HEK293 (cell line): ENCODE measurements at regions not wholly inside any gene's neighbourhood (a gene's known extent, or its start where the extent isn't known, plus 50 kb on each side); places are given as distances from the start of the nearest gene placed in this dataset.

Experiments
- CTCF ChIA-PET: fragments of 350-600 bp; formaldehyde crosslinking; extraction: SDS; loops from one replicate; lab custom pipeline; 2021; ENCODE audit warnings: antibody characterized with exemption; lab: Yijun Ruan, JAX
- POLR2A ChIA-PET: fragments of 300-600 bp; formaldehyde crosslinking; extraction: SDS; loops from one replicate; lab custom pipeline; 2020; ENCODE audit warnings: antibody characterized with exemption, inconsistent platforms; lab: Yijun Ruan, JAX
- H3K27ac ChIP-seq: fragments of 200-500 bp; sonication (Bioruptor generic); 2 replicates; pipeline ENCODE4 v1.5.1; 2014; ENCODE audit warnings: low read depth, low read length, control low read depth, inconsistent platforms; ENCODE audit errors: extremely low read depth
- H3K36me3 ChIP-seq, 2 experiments: fragments of 200-500 bp in 1 of 2; sonication (Bioruptor generic) in 1 of 2; 1 replicate in 1 of 2; 2 replicates in 1 of 2; pipeline ENCODE4 v1.5.1; 2014 to 2017; ENCODE audit warnings: inconsistent platforms in 2 of 2, low read length in 2 of 2; ENCODE audit not compliant: control insufficient read depth in 2 of 2, insufficient read depth in 1 of 2
- H3K4me1 ChIP-seq: fragments of 200-500 bp; sonication (Bioruptor generic); 2 replicates; pipeline ENCODE4 v1.5.1; 2014; ENCODE audit warnings: mild to moderate bottlenecking, low read length, inconsistent platforms; ENCODE audit not compliant: control insufficient read depth, insufficient read depth
- H3K4me3 ChIP-seq: 2 replicates; pipeline ENCODE4 v1.5.1; 2011; ENCODE audit warnings: low read depth, mild to moderate bottlenecking, control low read depth, low read length, moderate library complexity
- H3K9me3 ChIP-seq: fragments of 200-500 bp; sonication (Bioruptor generic); 2 replicates; pipeline ENCODE4 v1.5.1; 2014; ENCODE audit warnings: low read depth, low read length, inconsistent platforms; ENCODE audit not compliant: control insufficient read depth, insufficient read depth
- BCL11A ChIP-seq: fragments of 450-650 bp; formaldehyde crosslinking; IDR thresholded peaks from 2 replicates; pipeline ENCODE4 v1.5.1; 2016; ENCODE audit warnings: low read depth, missing biosample characterization, missing genetic modification characterization
- BCL6B ChIP-seq: fragments of 450-650 bp; formaldehyde crosslinking; IDR thresholded peaks from 2 replicates; pipeline ENCODE4 v1.5.1; 2017; ENCODE audit warnings: missing biosample characterization, missing genetic modification characterization
- GLI4 ChIP-seq: fragments of 450-650 bp; formaldehyde crosslinking; IDR thresholded peaks from 2 replicates; pipeline ENCODE4 v1.5.1; 2016; ENCODE audit warnings: missing biosample characterization, missing genetic modification characterization
- HOXA7 ChIP-seq: sonication (generic); formaldehyde crosslinking; IDR thresholded peaks from 2 replicates; pipeline ENCODE4 v1.8.1; 2022; ENCODE audit warnings: missing genetic modification reagents, borderline replicate concordance
- HOXC10 ChIP-seq: sonication (generic); formaldehyde crosslinking; IDR thresholded peaks from 2 replicates; pipeline ENCODE4 v1.8.1; 2023; ENCODE audit warnings: mild to moderate bottlenecking, missing genetic modification reagents
- MYNN ChIP-seq: fragments of 450-650 bp; formaldehyde crosslinking; IDR thresholded peaks from 2 replicates; pipeline ENCODE4 v1.5.1; 2016; ENCODE audit warnings: missing biosample characterization, missing genetic modification characterization, borderline replicate concordance
- SCRT1 ChIP-seq: fragments of 450-650 bp; formaldehyde crosslinking; IDR thresholded peaks from 2 replicates; pipeline ENCODE4 v1.5.1; 2016; ENCODE audit warnings: missing biosample characterization, missing genetic modification characterization, borderline replicate concordance
- SP2 ChIP-seq: fragments of 450-650 bp; formaldehyde crosslinking; IDR thresholded peaks from 2 replicates; pipeline ENCODE4 v1.5.1; 2016; ENCODE audit warnings: missing biosample characterization, missing genetic modification characterization
- ZEB2 ChIP-seq: fragments of 450-650 bp; formaldehyde crosslinking; IDR thresholded peaks from 2 replicates; pipeline ENCODE4 v1.5.1; 2016; ENCODE audit warnings: missing biosample characterization, missing genetic modification characterization
- ZFP3 ChIP-seq: fragments of 450-650 bp; formaldehyde crosslinking; IDR thresholded peaks from 2 replicates; pipeline ENCODE4 v1.5.1; 2016; ENCODE audit warnings: low read depth, missing biosample characterization, missing genetic modification characterization
- ZFP69B ChIP-seq: fragments of 450-650 bp; formaldehyde crosslinking; IDR thresholded peaks from 2 replicates; pipeline ENCODE4 v1.5.1; 2016; ENCODE audit warnings: missing biosample characterization, missing genetic modification characterization
- ZNF133 ChIP-seq: fragments of 450-650 bp; formaldehyde crosslinking; IDR thresholded peaks from 2 replicates; pipeline ENCODE4 v1.5.1; 2016; ENCODE audit warnings: missing biosample characterization, missing genetic modification characterization
- ZNF146 ChIP-seq: fragments of 450-650 bp; formaldehyde crosslinking; IDR thresholded peaks from 2 replicates; pipeline ENCODE4 v1.5.1; 2016; ENCODE audit warnings: missing biosample characterization, missing genetic modification characterization
- ZNF184 ChIP-seq: fragments of 450-650 bp; IDR thresholded peaks from 2 replicates; pipeline ENCODE4 v1.5.1; 2018; ENCODE audit warnings: missing biosample characterization, mild to moderate bottlenecking, missing genetic modification characterization
- ZNF223 ChIP-seq: fragments of 450-650 bp; formaldehyde crosslinking; IDR thresholded peaks from 2 replicates; pipeline ENCODE4 v1.5.1; 2016; ENCODE audit warnings: missing biosample characterization, missing genetic modification characterization
- ZNF302 ChIP-seq: fragments of 450-650 bp; formaldehyde crosslinking; IDR thresholded peaks from 2 replicates; pipeline ENCODE4 v1.5.1; 2016; ENCODE audit warnings: missing biosample characterization, missing genetic modification characterization, low read depth
- ZNF335 ChIP-seq: fragments of 450-650 bp; formaldehyde crosslinking; conservative IDR thresholded peaks from 2 replicates; pipeline ENCODE4 v1.5.1; 2016; ENCODE audit warnings: missing biosample characterization, missing genetic modification characterization
- ZNF341 ChIP-seq: fragments of 450-650 bp; formaldehyde crosslinking; IDR thresholded peaks from 2 replicates; pipeline ENCODE4; 2016; ENCODE audit warnings: low read depth, missing biosample characterization, missing genetic modification characterization
- ZNF350 ChIP-seq: fragments of 450-650 bp; formaldehyde crosslinking; IDR thresholded peaks from 2 replicates; pipeline ENCODE4 v1.5.0; 2017; ENCODE audit warnings: missing biosample characterization, mild to moderate bottlenecking, missing genetic modification characterization
- ZNF354C ChIP-seq: fragments of 450-650 bp; formaldehyde crosslinking; IDR thresholded peaks from 2 replicates; pipeline ENCODE4 v1.5.1; 2016; ENCODE audit warnings: missing biosample characterization, missing genetic modification characterization, low read depth, borderline replicate concordance
- ZNF433 ChIP-seq: fragments of 450-650 bp; formaldehyde crosslinking; IDR thresholded peaks from 2 replicates; pipeline ENCODE4 v1.5.1; 2016; ENCODE audit warnings: missing biosample characterization, missing genetic modification characterization, low read depth
- ZNF555 ChIP-seq: fragments of 450-650 bp; formaldehyde crosslinking; conservative IDR thresholded peaks from 2 replicates; pipeline ENCODE4 v1.5.1; 2017; ENCODE audit warnings: missing biosample characterization, mild to moderate bottlenecking, missing genetic modification characterization, inconsistent platforms
- ZNF561 ChIP-seq: fragments of 450-650 bp; IDR thresholded peaks from 2 replicates; pipeline ENCODE4 v1.5.1; 2018; ENCODE audit warnings: missing biosample characterization, missing genetic modification characterization, borderline replicate concordance
- ZNF600 ChIP-seq: fragments of 450-650 bp; formaldehyde crosslinking; IDR thresholded peaks from 2 replicates; pipeline ENCODE4 v1.5.1; 2016; ENCODE audit warnings: missing biosample characterization, missing genetic modification characterization
- ZNF623 ChIP-seq: fragments of 450-650 bp; formaldehyde crosslinking; IDR thresholded peaks from 2 replicates; pipeline ENCODE4 v1.5.1; 2016; ENCODE audit warnings: missing biosample characterization, missing genetic modification characterization
- ZNF785 ChIP-seq: fragments of 450-650 bp; formaldehyde crosslinking; IDR thresholded peaks from 2 replicates; pipeline ENCODE4 v1.5.1; 2016; ENCODE audit warnings: missing biosample characterization, missing genetic modification characterization
- ZNF843 ChIP-seq: fragments of 450-650 bp; formaldehyde crosslinking; IDR thresholded peaks from 2 replicates; pipeline ENCODE4 v1.5.1; 2016; ENCODE audit warnings: missing biosample characterization, missing genetic modification characterization

DNA sequence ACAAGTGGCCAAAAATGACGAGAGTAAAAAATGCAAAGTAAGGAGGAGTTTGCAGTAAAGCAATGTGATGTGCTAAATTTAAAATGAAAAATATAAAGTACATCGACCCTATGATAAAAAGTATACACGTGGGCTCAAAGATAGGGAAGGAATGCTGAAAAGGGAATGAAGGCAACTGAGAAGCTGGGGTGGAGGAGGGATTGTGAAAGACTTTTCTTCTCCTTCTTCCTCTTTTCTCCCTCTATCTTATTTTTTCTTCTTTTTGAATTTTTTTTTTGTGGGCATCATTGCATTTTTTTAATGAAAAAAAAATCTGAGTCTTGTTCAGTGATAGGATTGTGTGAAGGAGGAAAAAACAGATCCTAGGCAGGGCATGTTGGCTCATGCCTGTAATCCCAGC is 57.6 kb upstream of the STK17B start:
- H3K36me3 ChIP-seq = no peaks in the 10 kb centered on the region
- H3K27ac ChIP-seq = no peak overlapping the region
- CTCF ChIA-PET = interaction anchor here (1.0 to 1.4 kb wide), 2 partner anchors 9 to 85 kb away, joined by 4 read pairs; no protein-coding TSS in a partner anchor
- H3K9me3 ChIP-seq = no peaks in the 10 kb centered on the region
- TF ChIP-seq ZNF335 (tag by site-specific recombination) (no peak), ZEB2 (no peak)
- no peaks in the 10 kb centered on the region for H3K4me1 ChIP-seq
- POLR2A ChIA-PET = no interaction called here
- no peak overlapping the region for H3K4me3 ChIP-seq

- Histone ChIP-seq H3K4me1 (no peaks in the 10 kb centered on the region), H3K4me3 (no peak overlapping the region), H3K9me3 (no peaks in the 10 kb centered on the region)
- TF ChIP-seq ZNF133 (tag by site-specific recombination) (no peak), ZNF184 (tag by site-specific recombination) (no peak), ZNF785 (tag by site-specific recombination) (no peak), ZFP3 (tag by site-specific recombination) (no peak), ZNF302 (no peak), SP2 (no peak), HOXA7 (CRISPR knock-in tag) (no peak), HOXC10 (CRISPR knock-in tag) (no peak), ZNF623 (tag by site-specific recombination) (no peak), ZNF354C (tag by site-specific recombination) (no peak), ZFP69B (no peak), ZNF146 (tag by site-specific recombination) (no peak), GLI4 (tag by site-specific recombination) (no peak), SCRT1 (tag by site-specific recombination) (no peak), MYNN (no peak), ZNF843 (no peak), ZNF600 (tag by site-specific recombination) (no peak)
- TF ChIP-seq, all 188 proteins: peak for 0
- CTCF ChIA-PET = interaction anchor here (1.0 kb wide), 1 partner anchor 86 kb away, joined by 4 read pairs; no protein-coding TSS in a partner anchor
- POLR2A ChIA-PET = no interaction called here
- Histone ChIP-seq H3K36me3 (no peaks in the 10 kb centered on the region), H3K27ac (no peak overlapping the region)
These were observed 58.9 kb upstream of the STK17B start for GRCh38 chr2:196230061-196230854.

GRCh38 chr2:196233021-196233804 is 61.8 kb upstream of the STK17B start:
- H3K27ac ChIP-seq = no peak overlapping the region
- H3K4me3 ChIP-seq = no peak overlapping the region
- no peaks in the 10 kb centered on the region for H3K36me3 ChIP-seq
- H3K9me3 ChIP-seq = no peaks in the 10 kb centered on the region
- POLR2A ChIA-PET = interaction anchor here (0.6 kb wide), 1 partner anchor 43 kb away, joined by 3 read pairs; no protein-coding TSS in a partner anchor
- H3K4me1 ChIP-seq = no peaks in the 10 kb centered on the region
- CTCF ChIA-PET = interaction anchor here (0.6 kb wide), 2 partner anchors 107 to 880 kb away, joined by 3 to 5 read pairs; no protein-coding TSS in a partner anchor
- no peak for TF ChIP-seq ZNF223 (tag by site-specific recombination)
- TF ChIP-seq BCL11A (tag by site-specific recombination) = no peak
- TF ChIP-seq ZNF433 (tag by site-specific recombination) = no peak
- no peak for TF ChIP-seq ZNF555
- TF ChIP-seq ZNF561 (tag by site-specific recombination) = no peak
- no peak for TF ChIP-seq ZNF146 (tag by site-specific recombination)
- TF ChIP-seq BCL6B (tag by site-specific recombination) = no peak
- TF ChIP-seq ZNF350 (tag by site-specific recombination) = no peak
- no peak for TF ChIP-seq ZNF341
